ENCODE measurements at regions not wholly inside any gene's neighbourhood (a gene's known extent, or its start where the extent isn't known, plus 50 kb on each side); places are given as distances from the start of the nearest gene placed in this dataset.
A peak's percentile ranks its signal among the peaks of the same experiment; 100 is the strongest.

DNA sequence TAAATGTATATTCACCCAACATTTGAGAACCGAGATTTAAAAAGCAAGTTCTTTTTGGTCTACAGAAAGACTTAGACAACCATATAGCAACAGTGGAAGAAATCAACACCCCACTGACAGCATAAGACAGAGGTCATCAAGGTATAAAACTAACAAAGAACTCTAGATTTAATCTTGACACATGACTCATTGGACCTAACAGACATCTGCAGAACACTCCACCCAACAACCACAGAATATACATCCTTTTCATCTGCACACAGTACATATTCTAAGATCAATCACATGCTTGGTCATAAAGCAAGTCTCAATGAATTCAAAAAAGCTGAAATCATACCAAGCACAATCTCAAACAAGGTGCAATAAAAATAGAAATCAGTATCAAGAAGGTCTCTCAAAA lies 65.8 kb downstream of the SPIN4 start:
- DNase-seq (ENCODE audit: low read depth): no peak
- TF ChIP-seq, protein P1, sequence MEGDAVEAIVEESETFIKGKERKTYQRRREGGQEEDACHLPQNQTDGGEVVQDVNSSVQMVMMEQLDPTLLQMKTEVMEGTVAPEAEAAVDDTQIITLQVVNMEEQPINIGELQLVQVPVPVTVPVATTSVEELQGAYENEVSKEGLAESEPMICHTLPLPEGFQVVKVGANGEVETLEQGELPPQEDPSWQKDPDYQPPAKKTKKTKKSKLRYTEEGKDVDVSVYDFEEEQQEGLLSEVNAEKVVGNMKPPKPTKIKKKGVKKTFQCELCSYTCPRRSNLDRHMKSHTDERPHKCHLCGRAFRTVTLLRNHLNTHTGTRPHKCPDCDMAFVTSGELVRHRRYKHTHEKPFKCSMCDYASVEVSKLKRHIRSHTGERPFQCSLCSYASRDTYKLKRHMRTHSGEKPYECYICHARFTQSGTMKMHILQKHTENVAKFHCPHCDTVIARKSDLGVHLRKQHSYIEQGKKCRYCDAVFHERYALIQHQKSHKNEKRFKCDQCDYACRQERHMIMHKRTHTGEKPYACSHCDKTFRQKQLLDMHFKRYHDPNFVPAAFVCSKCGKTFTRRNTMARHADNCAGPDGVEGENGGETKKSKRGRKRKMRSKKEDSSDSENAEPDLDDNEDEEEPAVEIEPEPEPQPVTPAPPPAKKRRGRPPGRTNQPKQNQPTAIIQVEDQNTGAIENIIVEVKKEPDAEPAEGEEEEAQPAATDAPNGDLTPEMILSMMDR (IDR thresholded peaks at IDR 0.05; ENCODE audit: insufficient read depth, low read depth, low read length): no peak
- CTCF ChIA-PET: no interaction called here
- no peaks in the 10 kb centered on the region for H3K27me3 ChIP-seq (ENCODE audit: control insufficient read depth, insufficient read depth, low read length)
- no peaks in the 10 kb centered on the region for H3K36me3 ChIP-seq (ENCODE audit: control insufficient read depth, insufficient read depth, low read length)
- no peak overlapping the region for H3K4me3 ChIP-seq (ENCODE audit: low read depth, low read length)
- POLR2A ChIA-PET: no interaction called here

DNA sequence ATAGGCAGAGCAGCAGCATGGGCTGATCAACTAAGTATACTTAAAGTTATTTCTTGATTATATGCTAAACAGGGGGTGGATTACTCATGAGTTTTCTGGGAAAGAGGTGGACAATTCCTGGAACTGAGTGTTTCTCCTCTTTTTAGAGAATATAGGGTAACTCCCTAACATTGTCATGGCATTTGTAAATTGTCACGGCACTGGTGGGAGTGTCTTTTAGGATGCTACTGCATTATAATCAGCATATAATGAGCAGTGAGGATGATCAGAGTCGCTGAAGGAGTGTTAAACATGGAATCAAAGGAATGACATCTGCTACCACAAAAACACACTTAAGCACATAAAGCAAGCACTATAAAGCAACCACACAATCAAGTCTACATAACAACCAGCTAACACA lies 66.5 kb downstream of the SPIN4 start:
- TF ChIP-seq, protein P1 (IDR thresholded peaks at IDR 0.05; ENCODE audit: insufficient read depth, low read depth, low read length): no peak
- H3K4me3 ChIP-seq (ENCODE audit: low read depth, low read length): no peak overlapping the region
- DNase-seq (ENCODE audit: low read depth): no peak
- CTCF ChIA-PET: no interaction called here
- no peaks in the 10 kb centered on the region for H3K36me3 ChIP-seq (ENCODE audit: control insufficient read depth, insufficient read depth, low read length)
- POLR2A ChIA-PET: no interaction called here
- no peaks in the 10 kb centered on the region for H3K27me3 ChIP-seq (ENCODE audit: control insufficient read depth, insufficient read depth, low read length)

DNA sequence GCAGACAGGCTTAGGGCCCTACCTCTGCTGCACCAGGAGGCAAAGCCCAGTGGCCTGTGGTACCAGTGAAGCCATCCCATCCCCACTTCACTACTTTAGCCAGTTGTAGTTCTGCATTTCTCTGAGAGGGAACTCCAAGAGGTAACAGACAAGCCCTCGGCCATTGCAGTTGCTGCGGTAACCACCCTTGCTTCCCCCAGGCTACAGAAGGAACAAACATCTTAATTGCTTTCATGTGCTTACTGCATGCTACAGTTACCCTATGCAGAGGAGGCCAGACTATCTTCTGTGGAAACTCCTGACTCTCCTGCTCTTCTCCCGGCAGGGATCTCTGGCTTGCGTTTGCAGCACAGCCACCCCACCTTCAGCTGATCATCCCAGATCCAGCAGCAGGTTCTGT lies 67.8 kb downstream of the SPIN4 start:
- POLR2A ChIA-PET: no interaction called here
- Histone ChIP-seq H3K36me3 (ENCODE audit: control insufficient read depth, insufficient read depth, low read length) (no peaks in the 10 kb centered on the region), H3K27me3 (ENCODE audit: control insufficient read depth, insufficient read depth, low read length) (no peaks in the 10 kb centered on the region), H3K4me3 (ENCODE audit: low read depth, low read length) (no peak overlapping the region)
- peak; percentile 10 for DNase-seq (ENCODE audit: low read depth)
- CTCF ChIA-PET: no interaction called here
- TF ChIP-seq, protein P1 (IDR thresholded peaks at IDR 0.05; ENCODE audit: insufficient read depth, low read depth, low read length): no peak

DNA sequence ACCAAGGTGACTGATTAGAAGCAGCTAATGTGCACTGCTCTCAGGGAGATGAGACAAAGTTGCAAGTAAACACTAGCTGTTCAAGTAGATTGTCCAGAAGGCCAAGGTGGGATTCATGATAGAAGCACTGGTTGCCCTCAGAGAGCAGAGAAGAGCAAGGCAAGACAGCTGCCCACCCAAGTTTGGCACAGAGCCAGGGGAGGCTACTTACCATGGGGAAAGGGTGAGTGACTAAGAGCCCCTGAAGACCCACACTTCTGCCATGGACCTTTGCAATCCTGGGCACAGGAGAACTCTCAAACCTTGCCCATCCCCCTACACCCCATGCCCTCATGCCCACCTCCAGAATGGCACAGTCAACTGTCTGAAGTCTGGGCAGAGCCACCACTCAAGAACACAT lies 68.3 kb downstream of the SPIN4 start:
- ChIA-PET POLR2A (no interaction called here), CTCF (interaction anchor here (1.2 kb wide), 1 partner anchor 10 kb away, joined by 3 read pairs; no protein-coding TSS in a partner anchor)
- Histone ChIP-seq H3K4me3 (ENCODE audit: low read depth, low read length) (no peak overlapping the region), H3K27me3 (ENCODE audit: control insufficient read depth, insufficient read depth, low read length) (no peaks in the 10 kb centered on the region), H3K36me3 (ENCODE audit: control insufficient read depth, insufficient read depth, low read length) (no peaks in the 10 kb centered on the region)
- no peak for DNase-seq (ENCODE audit: low read depth)
- TF ChIP-seq, protein P1 (IDR thresholded peaks at IDR 0.05; ENCODE audit: insufficient read depth, low read depth, low read length): no peak

DNA sequence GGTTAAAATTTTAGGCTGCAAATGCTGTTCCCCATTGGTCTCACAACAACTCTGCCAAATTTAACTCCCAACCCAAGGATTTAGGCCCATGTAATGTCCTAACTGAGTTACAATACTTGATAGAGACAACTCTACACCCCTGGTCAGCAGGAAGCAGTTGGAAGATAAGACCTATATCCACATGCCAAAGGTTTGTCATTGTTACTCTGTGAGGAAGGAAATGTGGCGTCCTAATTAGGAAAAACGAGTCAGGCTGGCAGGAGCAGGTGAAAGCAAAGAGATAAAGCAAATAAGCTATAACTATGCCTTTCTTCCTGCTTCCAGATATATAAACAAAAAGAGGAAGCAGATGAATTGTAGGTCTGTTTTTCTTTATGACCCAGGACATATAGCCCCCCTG lies 69.1 kb downstream of the SPIN4 start:
- ChIA-PET POLR2A (no interaction called here), CTCF (interaction anchor here (1.2 kb wide), 1 partner anchor 9 kb away, joined by 3 read pairs; no protein-coding TSS in a partner anchor)
- no peaks in the 10 kb centered on the region for H3K36me3 ChIP-seq (ENCODE audit: control insufficient read depth, insufficient read depth, low read length)
- TF ChIP-seq, protein P1 (IDR thresholded peaks at IDR 0.05; ENCODE audit: insufficient read depth, low read depth, low read length): no peak
- no peaks in the 10 kb centered on the region for H3K27me3 ChIP-seq (ENCODE audit: control insufficient read depth, insufficient read depth, low read length)
- H3K4me3 ChIP-seq (ENCODE audit: low read depth, low read length): no peak overlapping the region
- no peak for DNase-seq (ENCODE audit: low read depth)
